SKM-1 (cell line): ENCODE measurements at regions not wholly inside any gene's neighbourhood (a gene's known extent, or its start where the extent isn't known, plus 50 kb on each side); places are given as distances from the start of the nearest gene placed in this dataset.
A peak's percentile ranks its signal among the peaks of the same experiment; 100 is the strongest.

Experiments
- DNase-seq: peaks from one replicate; lab custom pipeline; 2025; ENCODE audit not compliant: unreplicated experiment; lab: John Stamatoyannopoulos, UW

DNA sequence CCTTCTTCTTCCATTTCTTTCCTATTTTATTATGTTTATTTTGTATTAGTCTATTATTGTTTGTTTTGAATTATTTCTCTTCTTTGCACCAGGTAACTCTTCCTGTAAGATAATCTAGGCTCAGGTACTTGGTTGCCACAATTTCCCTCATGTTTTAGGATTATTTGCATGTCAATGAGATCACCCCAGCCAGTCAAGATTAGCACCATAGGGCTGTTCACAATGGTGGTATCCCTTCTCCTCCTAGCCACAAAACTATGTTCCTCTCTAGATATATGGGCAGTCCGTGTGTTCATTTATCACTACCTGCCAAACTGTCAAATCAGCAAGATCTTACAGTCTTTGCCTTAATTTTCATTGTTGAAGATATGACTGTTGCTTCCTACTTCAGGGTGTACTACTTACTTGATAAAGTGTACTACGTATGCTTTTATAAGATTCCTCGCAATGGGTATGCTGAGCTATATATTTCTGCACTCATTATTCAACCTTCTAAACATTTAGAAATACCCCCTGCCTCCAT, 1536.2 kb downstream of the PLA2G4A start:
- DNase-seq: no peak

DNA sequence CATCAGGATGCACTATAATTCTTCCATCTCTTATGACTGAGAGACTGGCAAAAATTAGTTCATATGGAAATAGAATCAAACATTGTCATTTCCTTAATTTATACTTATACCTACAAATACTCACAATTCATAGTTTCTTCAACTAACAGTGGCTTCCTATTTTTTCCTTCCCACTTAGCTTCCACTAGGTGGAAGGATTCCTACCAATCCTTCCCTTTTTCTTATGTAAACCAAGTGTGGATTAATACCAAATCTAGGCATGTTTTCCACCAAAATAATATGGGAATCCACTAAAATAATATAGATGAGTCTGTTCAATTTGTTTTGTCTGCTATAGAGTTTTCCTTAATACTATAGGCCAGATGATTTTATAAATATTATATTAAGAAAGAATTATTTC, 1537.1 kb downstream of the PLA2G4A start:
- DNase-seq: no peak

DNA sequence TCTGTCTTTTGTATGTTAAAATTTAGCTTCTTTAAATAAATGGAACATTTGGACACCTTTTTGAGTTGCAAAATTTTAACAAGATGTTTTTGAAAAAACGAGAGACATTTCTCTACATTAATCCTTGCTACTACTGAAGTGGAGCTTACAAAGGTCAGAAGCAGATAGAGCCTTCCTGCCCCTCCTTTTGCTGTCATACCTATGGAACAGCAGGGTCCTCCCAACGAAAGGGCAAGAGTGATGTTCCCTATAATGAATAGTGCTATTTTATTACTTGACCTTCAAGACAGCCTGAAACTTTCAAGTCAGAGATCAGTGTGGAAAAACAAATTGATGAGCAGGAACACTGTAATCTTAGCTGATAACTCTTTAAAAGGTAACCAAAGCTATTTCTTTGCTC, 1538.9 kb downstream of the PLA2G4A start:
- DNase-seq: no peak

DNA sequence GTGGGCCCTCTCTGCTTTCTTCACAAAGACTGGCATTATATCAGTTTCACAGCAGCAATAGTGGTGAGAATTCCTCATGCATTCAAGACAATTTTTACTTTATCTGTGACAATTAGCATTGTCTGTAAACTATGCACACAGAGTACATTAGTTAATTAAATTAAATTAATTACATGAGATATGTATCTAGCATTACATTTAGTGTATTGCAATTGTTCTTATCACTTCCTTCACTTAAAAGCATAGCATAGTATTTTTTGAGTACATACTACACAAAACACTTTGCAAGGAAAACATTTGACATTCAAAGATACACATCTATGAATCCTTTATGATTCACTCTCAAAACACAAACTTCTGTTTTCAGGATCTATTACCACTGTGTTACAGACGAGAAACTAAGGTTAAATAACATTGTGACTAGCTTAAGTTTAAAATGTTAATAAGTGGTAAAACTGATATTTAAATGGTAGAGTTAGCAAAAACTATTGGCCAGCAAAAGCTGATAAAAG, 1542.6 kb downstream of the PLA2G4A start:
- no peak for DNase-seq

DNA sequence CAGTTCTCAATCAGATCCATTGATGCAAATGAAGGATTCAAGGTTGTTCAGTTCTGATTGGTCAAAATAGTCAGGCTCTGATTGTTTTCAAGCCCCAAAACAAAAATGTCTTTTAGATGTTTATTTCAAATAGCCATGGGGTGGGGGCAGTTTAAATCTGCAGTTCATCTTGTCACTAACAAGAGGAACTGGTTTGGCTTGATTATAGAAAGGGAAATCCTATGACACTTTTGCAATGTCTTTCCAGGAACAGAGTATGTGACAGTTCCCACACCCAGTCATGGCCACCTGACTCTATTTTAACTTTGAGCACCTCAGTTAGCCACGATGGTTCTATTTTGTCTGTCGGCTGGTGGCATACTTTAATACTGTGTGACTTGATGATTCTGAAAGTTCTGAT, 1544.1 kb downstream of the PLA2G4A start:
- no peak for DNase-seq

DNA sequence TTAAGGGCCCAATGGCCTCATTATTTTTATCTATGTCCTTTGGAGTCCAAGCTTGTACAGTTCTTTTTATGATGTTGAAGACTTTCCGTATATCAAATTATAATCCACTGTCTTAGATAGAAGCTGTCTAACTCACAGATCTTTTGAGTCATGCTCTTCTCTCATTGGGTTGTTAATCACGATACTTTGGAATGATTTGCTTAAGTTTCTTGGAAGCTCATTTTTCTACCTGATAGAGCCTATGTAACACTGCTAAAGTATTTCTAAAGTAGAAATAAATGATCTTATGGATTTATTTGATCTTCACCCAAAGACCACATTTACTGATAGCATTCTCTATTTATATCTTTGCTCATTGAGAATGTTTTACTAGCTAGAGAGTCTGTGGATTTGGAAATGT, 1554.1 kb downstream of the PLA2G4A start:
- no peak for DNase-seq

DNA sequence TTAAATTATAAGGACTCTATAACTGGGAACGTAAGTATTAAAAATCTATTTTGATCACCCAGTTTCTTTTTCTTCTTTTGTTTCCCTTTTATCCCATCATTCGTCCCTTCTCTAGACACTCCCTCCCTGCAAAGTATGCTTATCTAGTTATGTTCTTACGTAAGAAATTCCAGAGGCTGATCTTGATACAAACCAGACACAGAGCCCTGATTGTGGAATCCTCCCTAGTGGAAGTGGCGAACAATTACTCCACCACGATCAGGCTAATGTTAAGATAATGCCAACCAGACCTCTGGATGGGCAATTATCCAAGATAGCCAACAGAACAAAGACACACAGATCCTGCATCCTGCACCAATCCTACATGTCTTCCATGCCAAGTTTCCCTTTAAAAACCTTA, 1557.4 kb downstream of the PLA2G4A start:
- DNase-seq: no peak

DNA sequence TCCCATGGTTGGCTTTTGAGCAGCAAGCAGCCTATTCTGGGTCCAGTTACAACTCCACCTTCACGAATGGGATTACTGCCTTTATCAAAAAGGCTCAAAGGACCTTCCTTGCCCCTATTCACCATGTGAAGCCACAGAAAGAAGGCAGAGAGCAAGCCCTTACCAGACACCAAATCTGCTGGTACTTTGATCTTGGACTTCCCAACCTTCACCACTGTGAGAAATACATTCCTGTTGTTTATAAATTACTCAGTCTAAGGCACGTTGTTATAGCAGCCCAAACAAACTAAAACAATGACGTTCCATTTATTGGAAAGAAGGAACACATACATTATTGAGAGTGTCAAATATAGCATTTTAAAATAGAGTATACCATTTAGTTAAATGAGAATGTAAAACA, 1557.9 kb downstream of the PLA2G4A start:
- DNase-seq: no peak

DNA sequence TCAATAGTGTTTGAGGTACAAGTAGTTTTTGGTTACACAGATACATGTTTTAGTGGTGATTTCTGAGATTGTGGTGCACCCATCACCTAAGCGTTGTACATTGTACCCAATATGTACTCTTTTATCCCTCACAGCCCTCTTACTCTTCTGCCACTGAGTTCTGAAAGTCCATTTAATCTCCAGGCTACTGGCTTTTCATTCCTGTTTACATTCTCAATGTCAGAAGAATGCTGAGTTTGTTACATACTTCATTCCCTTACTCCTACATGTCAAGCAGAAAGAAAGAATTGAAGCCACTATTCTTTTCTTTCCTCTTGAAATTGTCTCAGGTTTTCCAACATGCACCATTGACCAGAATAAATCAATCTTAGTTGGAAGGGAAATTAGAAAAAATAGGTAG, 1565.9 kb downstream of the PLA2G4A start:
- DNase-seq: no peak

DNA sequence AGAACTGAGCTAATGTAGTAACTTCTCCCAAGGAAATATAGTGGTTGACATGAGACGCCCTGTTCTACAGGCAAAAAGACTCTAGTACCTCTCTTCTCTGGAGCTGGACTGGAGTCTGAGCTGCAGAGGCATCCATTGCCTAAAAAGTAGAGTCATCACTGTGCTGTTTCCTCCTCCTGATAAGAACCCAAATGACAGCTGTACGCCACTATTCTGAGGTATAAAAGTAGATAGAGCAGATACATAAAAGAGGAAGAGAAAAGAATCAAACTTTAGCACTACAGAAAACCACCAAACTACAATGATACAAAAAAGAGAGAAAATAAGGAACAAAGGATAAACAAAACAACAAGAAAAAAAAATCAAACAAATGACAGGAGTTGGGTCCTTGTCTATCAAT, 1568.8 kb downstream of the PLA2G4A start:
- DNase-seq: no peak

DNA sequence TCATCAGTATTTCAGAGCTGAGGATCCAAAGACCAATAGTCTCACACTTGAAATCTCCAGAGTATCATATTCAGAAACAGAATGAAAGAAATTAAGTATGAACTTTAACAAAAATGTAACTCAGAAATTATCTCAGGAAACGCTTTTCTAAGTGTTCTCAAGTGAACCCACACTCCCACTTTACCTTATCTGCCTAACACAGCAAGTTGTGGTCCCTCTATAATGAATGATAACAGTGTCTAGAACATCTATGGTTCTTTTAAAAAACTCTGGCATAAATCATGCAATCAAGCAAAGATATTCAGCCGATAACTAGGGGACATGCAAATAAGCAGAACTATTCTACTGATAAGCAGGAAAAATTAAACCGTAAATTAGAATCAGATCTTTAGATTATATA, 1574.2 kb downstream of the PLA2G4A start:
- DNase-seq: no peak

DNA sequence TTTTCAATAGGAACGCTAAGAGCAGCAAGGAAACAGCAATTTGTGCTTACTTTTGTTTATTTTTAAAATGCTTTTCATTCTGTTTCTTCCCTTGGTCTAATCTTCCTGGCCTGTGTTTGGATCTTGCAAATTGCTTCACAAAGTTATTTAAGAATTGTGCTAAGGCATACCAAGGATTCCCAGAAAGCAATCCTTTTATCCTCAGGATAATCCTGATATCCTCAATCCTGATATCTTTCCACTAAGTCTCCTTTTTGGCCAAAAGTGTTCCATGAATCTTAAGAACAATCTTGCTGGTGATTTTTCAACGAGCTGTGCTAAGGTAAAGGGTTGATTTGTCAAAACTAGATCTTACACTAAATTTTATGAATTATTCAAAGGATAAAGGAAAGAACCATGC, 1577.9 kb downstream of the PLA2G4A start:
- no peak for DNase-seq

DNA sequence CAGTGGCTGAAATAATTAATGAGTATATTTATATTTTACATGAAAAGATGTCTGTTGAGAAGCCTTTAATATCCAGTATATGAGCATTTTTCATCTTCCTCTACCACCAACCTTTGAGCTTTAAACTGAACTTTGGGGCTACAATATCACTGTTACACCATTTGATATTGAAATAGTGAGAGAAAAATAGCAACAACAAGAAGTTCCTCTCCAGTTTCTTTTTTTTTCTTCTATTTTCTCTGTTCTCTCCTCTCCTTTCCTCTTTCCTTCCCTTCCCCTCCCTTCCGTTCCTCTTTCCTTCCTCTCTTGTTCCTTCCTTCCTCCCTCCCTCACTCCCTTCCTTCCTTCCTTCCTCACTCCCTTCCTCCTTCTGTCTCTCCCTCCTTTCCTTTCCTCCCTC, 1591.4 kb downstream of the PLA2G4A start:
- DNase-seq: no peak

DNA sequence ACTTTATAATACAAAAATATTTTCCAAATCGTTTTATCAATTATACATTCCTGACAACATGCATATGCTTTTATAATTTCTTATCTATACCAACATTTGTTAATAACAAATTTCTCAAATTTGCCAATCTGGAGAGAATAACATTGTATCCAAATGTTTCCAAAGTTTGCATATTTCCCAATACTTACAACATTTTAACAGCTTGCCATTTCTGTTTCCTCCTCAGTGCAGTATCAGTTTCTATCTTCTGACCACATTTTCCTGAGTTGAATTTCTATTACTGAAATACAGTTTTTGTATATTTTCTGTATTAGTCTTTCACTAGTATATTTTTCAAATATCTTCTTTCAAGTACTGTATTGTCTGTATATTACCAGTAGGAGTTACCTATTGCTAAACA, 1594.3 kb downstream of the PLA2G4A start:
- peak; percentile 58 for DNase-seq

DNA sequence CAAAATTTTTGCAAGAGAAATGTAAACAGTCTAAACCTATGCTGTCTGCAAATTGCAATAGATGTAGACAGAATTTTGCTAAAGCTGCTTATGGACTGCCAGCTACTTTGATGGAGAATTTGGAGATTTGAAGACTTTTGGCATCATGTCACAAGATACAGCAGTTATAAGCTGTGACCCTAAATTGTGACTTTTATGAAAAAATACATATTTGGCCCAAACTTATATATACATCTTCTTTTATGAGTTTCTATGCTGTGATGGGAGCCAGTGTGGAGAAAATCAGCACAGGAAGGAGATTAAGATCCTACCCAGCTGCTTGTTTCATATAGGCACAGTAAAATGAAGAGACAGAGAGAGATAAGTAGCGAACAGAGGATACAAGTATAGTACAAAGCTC, 1595.4 kb downstream of the PLA2G4A start:
- no peak for DNase-seq

DNA sequence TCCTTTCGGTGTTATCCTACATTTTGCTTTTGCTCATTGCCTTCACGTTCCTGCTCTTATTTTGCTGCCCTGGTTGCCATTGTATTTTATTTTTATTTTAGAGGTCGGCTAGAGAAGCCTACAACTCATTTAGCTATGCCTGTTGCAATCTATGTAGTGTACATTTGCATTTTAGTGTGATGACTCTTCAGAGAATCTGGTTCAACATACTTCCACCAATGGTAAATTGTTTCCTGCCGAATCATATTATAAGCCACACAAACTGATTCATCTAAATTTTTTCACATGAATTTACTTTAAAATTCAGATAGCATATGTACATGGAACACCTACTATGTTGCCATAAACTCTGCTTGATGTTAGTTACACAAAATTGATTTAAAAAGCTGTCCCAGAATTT, 1596.9 kb downstream of the PLA2G4A start:
- no peak for DNase-seq

DNA sequence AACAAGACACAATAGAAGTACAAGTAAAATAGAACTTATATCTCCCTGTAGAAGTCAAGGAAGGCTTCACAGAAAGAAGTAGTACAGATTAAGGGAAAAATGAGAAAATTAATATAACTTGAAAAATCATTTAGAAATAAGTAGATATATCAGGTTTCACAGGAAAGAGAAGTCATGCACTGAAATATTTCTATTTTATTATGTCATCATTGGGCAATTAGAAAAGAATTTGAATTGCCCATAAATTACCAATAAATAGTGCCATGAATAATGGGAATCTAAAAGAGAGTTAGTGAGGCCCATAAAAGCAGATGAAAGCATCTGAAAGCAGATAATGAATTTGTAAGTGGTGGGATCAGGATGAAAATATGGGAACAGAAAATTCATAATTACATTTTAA, 1597.8 kb downstream of the PLA2G4A start:
- no peak for DNase-seq

DNA sequence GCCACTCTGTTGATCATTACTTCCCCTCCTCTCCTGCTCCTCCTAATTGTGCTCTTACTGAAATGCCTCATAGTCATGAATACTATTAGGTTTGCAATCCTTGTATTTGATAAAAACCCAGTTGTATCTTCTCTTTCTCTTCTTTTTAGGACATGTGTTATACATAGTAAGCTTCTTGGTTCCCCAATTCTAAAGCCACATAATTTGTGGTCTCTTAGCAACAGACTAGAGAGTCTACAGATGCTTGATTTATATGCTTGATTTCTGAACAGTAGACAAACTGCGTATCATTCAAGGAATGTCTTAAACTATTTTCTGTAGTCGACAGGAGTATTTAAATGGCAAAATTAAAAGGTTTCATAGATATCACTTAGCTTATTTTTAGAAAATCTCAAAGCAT, 1598.9 kb downstream of the PLA2G4A start:
- DNase-seq: no peak

DNA sequence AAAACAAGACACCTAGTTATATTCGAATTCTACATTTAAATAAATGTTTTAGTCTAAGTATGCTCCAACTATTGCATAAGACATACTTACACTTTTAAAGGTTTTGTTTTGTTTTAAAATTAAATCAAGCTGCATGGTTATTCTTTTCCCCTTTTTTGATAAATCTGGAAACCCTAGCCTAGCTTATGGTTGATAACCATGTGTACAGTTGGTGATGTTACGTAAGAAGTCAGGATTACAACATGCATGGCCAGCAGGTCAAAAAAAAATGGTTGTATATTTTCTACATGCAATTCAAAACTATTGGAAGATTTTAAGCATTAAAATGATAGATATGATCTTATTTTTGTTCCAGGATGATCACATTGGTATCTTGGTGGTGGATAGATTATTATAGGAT, 1600.6 kb downstream of the PLA2G4A start:
- no peak for DNase-seq

DNA sequence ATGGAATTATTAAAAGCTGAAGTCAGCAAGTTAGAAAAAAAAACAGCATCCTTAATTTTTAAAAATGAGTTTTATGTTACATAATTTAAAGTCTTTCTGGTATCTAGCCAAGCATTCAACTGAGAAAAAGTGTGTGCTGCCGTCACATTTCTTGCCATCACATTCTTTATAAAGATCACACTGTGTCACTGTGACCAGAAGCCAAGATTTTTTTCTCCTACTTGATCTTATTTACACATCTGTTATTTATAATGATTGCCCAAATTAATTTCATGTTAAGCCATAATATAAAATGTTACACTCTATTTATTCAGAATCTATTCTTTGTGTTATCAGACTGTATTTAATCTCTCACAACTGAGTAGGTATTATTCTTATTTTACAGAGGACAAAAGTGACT, 1603.7 kb downstream of the PLA2G4A start:
- DNase-seq: no peak

DNA sequence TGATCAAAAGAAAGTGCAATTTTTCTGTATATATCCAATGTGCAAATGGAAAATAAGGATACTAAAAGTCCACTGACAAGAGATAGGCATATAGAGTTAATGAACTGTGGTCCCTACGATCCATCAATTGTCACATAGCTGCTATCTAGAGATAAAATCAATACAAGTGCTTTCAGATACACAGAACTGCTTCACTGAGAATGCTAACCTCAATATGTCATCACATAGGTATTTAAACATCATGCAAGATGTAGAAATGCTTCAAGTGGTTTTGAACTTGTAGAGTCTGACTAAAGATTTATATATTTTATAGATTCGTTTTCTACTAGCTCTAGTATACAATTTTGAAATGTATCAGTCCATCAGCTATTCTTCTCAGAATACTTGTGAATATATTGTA, 1604.7 kb downstream of the PLA2G4A start:
- no peak for DNase-seq

DNA sequence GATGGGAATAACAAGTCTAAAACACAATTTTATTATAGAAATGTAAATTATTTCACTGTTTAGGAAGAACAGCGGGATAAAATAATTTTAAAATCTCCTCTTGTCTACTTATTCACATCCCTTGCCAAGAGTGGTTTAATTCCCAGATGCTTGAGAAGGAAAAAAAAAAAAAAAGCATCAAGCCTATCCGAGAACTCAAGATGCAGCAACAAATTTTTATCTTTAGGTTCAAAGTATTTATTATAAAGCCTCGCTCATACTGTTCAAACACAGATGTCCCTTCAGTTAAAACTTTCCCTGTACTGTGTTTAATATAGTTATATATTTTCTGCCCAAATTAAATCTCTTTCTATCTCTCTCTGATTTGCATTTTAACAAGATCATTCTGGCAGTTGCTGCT, 1615.8 kb downstream of the PLA2G4A start:
- no peak for DNase-seq

DNA sequence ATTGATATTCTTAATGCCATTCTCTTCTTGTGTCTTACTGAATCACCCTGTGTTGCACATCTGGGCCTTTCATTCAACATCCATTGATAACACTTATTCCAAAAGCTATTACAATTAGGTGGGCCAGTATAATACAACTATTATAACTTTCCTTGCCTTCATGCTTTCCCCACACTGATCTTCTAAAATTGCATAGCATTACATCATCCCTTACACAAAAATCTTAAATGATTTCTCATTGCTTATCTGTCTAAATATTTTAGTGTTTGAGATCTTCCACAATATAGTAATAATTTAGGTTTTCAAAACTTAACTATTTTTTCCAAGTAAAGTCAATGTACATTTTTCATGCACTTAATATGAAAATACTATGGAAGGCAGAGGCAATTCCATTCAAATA, 1634.1 kb downstream of the PLA2G4A start:
- no peak for DNase-seq

DNA sequence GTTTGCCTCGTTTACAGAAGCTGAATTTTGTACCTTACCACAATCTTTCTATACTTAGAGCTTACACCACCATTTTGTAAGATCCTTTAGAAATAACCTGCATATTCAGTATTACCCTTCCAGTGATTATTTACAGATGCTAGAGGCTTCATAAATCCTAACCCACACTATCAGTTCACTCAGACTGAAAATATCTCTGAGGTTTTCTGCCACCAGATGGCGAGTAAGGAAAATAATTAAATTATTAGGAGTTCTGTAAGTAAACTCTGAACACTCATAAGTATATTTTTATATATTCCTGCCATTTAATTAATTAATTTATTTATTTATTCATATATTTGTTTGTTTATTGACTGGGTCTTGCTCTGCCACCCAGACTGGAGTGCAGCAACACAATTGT, 1635.2 kb downstream of the PLA2G4A start:
- no peak for DNase-seq
